Parathyroid adenoma (tissue), 2 donors: ENCODE measurements at regions not wholly inside any gene's neighbourhood (a gene's known extent, or its start where the extent isn't known, plus 50 kb on each side); places are given as distances from the start of the nearest gene placed in this dataset.

Source experiments
- H2AFZ ChIP-seq: fragments of 300-600 bp; sonication (generic); one replicate; pipeline ENCODE4 v1.7.0; 2017; ENCODE audit warnings: antibody characterized with exemption, mild to moderate bottlenecking
- H3K27ac ChIP-seq: fragments of 300-600 bp; sonication (generic); one replicate; pipeline ENCODE4 v1.7.0; 2017
- H3K27me3 ChIP-seq: fragments of 300-600 bp; sonication (generic); one replicate; pipeline ENCODE4 v1.7.0; 2017; ENCODE audit warnings: low read length; ENCODE audit not compliant: control insufficient read depth, insufficient read depth
- H3K36me3 ChIP-seq: fragments of 300-600 bp; sonication (generic); one replicate; pipeline ENCODE4 v1.7.0; 2017; ENCODE audit warnings: low read length; ENCODE audit not compliant: control insufficient read depth, insufficient read depth
- H3K4me1 ChIP-seq: fragments of 300-600 bp; sonication (generic); one replicate; pipeline ENCODE4 v1.7.0; 2017; ENCODE audit warnings: control low read depth
- H3K4me2 ChIP-seq: fragments of 300-600 bp; sonication (generic); one replicate; pipeline ENCODE4 v1.7.0; 2017; ENCODE audit warnings: low read length
- H3K4me3 ChIP-seq: fragments of 300-600 bp; sonication (generic); one replicate; pipeline ENCODE4 v1.7.0; 2017; ENCODE audit warnings: low read depth, low read length
- H3K79me2 ChIP-seq: fragments of 300-600 bp; sonication (generic); one replicate; pipeline ENCODE4 v1.7.0; 2017; ENCODE audit warnings: control low read depth
- H3K9ac ChIP-seq: fragments of 300-600 bp; sonication (generic); one replicate; pipeline ENCODE4 v1.7.0; 2017; ENCODE audit warnings: mild to moderate bottlenecking
- H3K9me3 ChIP-seq: fragments of 300-600 bp; sonication (generic); one replicate; pipeline ENCODE4 v1.7.0; 2017; ENCODE audit warnings: low read length; ENCODE audit not compliant: control insufficient read depth
- TF ChIP-seq, protein P1 (sequence below): fragments of 300-600 bp; sonication (generic); IDR thresholded peaks from one replicate; pipeline ENCODE4 v1.7.0; 2017; ENCODE audit warnings: antibody characterized with exemption, mild to moderate bottlenecking
- donor health status: primary hyperparathyroidism.

DNA sequence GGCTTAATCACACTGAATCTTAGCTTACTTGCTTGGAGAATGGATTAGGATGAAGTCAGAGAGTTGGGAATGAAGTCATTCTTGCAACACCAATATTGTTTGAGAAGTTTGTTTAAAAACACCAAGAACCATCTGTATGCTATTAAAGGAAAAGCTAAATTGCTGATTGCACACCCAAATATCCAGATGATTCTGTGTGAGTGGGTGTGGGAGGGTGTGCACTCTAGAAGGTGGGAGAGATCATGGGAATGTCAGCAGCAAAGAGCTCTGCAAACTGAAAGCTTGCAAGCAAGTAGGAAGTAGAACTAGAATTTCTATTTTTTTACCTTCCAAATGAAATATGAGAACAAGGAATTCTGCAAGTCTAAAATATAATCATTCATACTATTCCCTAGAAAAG is 364.9 kb downstream of the NR2F2 start:
- Histone ChIP-seq H2AFZ (no peak overlapping the region), H3K9ac (no peak overlapping the region), H3K27ac (no peak overlapping the region), H3K4me2 (no peak overlapping the region), H3K27me3 (no peaks in the 10 kb centered on the region), H3K79me2 (no peaks in the 10 kb centered on the region), H3K36me3 (no peaks in the 10 kb centered on the region), H3K4me1 (no peaks in the 10 kb centered on the region), H3K4me3 (no peak overlapping the region), H3K9me3 (no peaks in the 10 kb centered on the region)
- TF ChIP-seq, protein P1, sequence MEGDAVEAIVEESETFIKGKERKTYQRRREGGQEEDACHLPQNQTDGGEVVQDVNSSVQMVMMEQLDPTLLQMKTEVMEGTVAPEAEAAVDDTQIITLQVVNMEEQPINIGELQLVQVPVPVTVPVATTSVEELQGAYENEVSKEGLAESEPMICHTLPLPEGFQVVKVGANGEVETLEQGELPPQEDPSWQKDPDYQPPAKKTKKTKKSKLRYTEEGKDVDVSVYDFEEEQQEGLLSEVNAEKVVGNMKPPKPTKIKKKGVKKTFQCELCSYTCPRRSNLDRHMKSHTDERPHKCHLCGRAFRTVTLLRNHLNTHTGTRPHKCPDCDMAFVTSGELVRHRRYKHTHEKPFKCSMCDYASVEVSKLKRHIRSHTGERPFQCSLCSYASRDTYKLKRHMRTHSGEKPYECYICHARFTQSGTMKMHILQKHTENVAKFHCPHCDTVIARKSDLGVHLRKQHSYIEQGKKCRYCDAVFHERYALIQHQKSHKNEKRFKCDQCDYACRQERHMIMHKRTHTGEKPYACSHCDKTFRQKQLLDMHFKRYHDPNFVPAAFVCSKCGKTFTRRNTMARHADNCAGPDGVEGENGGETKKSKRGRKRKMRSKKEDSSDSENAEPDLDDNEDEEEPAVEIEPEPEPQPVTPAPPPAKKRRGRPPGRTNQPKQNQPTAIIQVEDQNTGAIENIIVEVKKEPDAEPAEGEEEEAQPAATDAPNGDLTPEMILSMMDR: no peak

DNA sequence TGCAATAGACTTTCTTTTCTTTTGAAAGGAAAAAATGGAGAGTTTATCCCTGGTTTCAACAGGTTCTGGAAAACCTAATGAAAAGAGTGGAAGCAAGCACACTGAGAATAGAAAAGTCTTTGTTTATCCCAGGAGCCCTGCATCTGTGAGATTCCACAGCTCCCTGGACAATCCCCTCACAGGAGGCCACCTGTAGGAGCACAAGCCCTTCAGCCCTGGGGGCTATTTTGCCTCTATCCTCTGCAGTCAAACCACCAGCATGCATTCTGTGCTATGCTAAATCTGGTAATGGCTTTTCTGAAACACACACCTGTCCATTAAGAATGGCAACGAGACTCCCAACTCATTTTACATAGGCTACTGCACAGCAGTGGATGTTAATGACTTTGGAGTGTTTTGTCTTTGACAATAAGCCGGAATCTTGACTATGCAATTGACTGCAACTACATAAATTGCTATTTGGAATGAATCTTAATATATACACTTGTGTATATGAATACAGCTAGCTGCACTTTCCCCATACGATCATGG is 369.4 kb downstream of the NR2F2 start:
- no peak overlapping the region for H3K27ac ChIP-seq
- no peaks in the 10 kb centered on the region for H3K27me3 ChIP-seq
- no peaks in the 10 kb centered on the region for H3K36me3 ChIP-seq
- H2AFZ ChIP-seq: no peak overlapping the region
- TF ChIP-seq, protein P1: no peak
- H3K4me2 ChIP-seq: no peak overlapping the region
- no peaks in the 10 kb centered on the region for H3K79me2 ChIP-seq
- no peaks in the 10 kb centered on the region for H3K9me3 ChIP-seq
- H3K4me3 ChIP-seq: no peak overlapping the region
- H3K9ac ChIP-seq: no peak overlapping the region
- no peaks in the 10 kb centered on the region for H3K4me1 ChIP-seq

DNA sequence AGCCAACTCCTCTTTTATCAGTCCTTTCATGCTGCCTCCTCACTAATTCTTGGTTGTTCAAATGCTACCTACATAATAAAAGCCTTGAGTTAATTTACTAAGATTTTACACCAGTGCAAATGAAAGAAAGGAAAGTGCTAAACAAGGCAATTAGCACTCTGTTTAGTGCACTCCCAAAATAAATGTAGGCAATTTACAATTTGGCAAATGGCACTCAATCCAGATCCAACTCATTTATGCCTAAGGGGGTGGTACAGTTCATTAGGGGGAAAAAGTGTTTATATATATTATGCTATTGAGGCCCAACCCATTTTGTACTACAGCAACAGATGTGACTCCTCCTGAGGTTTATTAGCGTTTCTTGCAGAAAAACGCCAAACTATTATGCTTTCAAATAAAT is 370.1 kb downstream of the NR2F2 start:
- Histone ChIP-seq H3K4me3 (no peak overlapping the region), H3K27ac (no peak overlapping the region), H3K4me2 (no peak overlapping the region), H3K4me1 (no peaks in the 10 kb centered on the region), H3K79me2 (no peaks in the 10 kb centered on the region), H3K36me3 (no peaks in the 10 kb centered on the region), H3K9ac (no peak overlapping the region), H2AFZ (no peak overlapping the region), H3K9me3 (no peaks in the 10 kb centered on the region), H3K27me3 (no peaks in the 10 kb centered on the region)
- TF ChIP-seq, protein P1: no peak

DNA sequence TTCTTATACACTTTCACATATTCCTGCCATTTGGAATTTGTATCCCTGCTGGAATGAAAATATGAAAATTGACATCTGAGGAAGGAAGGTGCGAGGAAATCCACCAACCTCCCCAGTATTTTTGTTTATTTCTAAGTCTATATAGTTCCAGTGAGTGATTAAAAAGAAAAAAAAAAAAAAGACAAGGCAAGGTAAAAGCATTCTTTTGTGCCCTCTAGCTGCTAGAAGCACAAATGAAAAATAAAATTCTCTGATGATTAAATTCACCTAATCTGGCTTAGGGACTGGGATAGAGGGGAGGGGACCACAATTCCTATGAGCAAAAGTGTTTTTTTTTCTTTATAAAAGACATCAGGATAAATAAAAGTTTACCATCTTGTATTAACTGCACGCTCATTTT is 370.9 kb downstream of the NR2F2 start:
- Histone ChIP-seq H3K27ac (no peak overlapping the region), H3K4me3 (no peak overlapping the region), H3K9ac (no peak overlapping the region), H3K4me1 (no peaks in the 10 kb centered on the region), H3K79me2 (no peaks in the 10 kb centered on the region), H3K9me3 (no peaks in the 10 kb centered on the region), H3K27me3 (no peaks in the 10 kb centered on the region), H2AFZ (no peak overlapping the region), H3K36me3 (no peaks in the 10 kb centered on the region), H3K4me2 (no peak overlapping the region)
- TF ChIP-seq, protein P1: no peak

DNA sequence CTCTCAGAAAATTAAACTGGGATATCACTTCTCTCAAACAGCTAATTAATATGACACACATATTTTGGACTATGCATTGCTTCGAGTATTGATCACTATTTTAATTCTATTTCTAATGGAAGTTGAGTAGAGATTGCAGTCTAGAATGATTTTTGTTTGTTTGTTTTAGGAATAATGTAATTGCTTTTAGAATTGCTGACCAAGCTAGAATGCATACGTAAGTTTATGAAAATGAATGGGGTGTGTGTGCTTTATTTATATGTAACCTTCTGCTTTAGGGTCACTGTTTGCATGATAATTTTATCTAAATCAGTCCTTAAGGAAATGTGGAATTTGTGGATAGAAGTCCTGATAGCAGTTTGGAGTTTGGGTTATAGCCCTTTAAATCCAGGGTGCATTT is 371.4 kb downstream of the NR2F2 start:
- no peaks in the 10 kb centered on the region for H3K9me3 ChIP-seq
- H2AFZ ChIP-seq: no peak overlapping the region
- H3K27ac ChIP-seq: no peak overlapping the region
- H3K4me3 ChIP-seq: no peak overlapping the region
- no peaks in the 10 kb centered on the region for H3K4me1 ChIP-seq
- H3K79me2 ChIP-seq: no peaks in the 10 kb centered on the region
- H3K4me2 ChIP-seq: no peak overlapping the region
- H3K36me3 ChIP-seq: no peaks in the 10 kb centered on the region
- no peaks in the 10 kb centered on the region for H3K27me3 ChIP-seq
- TF ChIP-seq, protein P1: no peak
- H3K9ac ChIP-seq: no peak overlapping the region
